ENCODE measurements at regions not wholly inside any gene's neighbourhood (a gene's known extent, or its start where the extent isn't known, plus 50 kb on each side); places are given as distances from the start of the nearest gene placed in this dataset.
A peak's percentile ranks its signal among the peaks of the same experiment; 100 is the strongest.
"Not testable (repeated sequence)": the region's sequence is repeated elsewhere in the genome, so short reads cannot be mapped to it uniquely, and the experiment has no call there.

DNA sequence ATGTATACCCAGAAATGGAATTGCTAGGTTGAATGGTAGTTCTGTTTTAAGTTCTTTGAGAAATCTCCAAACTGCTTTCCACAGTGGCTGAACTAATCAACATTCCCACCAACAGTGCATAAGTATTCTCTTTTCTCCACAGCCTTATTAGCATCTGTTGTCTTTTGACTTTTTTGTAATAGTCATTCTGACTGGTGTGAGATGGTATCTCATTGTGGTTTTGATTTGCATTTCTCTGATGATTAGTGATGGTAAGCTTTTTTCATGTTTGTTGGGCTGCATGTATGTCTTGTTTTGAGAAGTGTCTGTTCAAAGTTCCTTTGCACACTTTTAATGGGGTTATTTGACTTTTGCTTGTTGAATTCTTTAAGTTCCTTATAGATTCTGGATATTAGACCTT lies 52.4 kb upstream of the EHHADH start:
- not testable (repeated sequence) for DNase-seq (ENCODE audit: low read depth)

DNA sequence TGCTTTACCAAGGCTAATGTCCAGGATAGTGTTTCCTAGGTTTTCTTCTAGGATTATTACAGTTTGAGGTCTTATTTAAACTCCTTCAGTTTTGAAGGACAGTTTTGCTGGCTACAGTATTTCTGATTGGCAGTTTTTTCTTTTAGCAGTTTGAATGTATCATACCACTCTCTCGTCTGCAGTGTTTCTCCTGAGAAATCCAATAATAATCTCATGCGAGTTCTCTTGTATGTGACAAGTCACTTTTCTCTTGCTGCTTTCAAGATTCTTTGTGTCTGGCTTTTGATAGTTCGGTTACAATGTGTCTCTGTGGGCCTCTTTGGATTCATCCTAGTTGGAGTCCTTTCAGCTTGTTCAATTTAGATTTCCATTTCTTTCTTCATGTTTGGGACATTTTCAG lies 53.0 kb upstream of the EHHADH start:
- H3K4me3 ChIP-seq (ENCODE audit: low read depth, low read length) = no peak overlapping the region
- TF ChIP-seq, protein P1, sequence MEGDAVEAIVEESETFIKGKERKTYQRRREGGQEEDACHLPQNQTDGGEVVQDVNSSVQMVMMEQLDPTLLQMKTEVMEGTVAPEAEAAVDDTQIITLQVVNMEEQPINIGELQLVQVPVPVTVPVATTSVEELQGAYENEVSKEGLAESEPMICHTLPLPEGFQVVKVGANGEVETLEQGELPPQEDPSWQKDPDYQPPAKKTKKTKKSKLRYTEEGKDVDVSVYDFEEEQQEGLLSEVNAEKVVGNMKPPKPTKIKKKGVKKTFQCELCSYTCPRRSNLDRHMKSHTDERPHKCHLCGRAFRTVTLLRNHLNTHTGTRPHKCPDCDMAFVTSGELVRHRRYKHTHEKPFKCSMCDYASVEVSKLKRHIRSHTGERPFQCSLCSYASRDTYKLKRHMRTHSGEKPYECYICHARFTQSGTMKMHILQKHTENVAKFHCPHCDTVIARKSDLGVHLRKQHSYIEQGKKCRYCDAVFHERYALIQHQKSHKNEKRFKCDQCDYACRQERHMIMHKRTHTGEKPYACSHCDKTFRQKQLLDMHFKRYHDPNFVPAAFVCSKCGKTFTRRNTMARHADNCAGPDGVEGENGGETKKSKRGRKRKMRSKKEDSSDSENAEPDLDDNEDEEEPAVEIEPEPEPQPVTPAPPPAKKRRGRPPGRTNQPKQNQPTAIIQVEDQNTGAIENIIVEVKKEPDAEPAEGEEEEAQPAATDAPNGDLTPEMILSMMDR (conservative IDR thresholded peaks at IDR 0.05; ENCODE audit: low read depth, low read length) = no peak
- no peak for DNase-seq (ENCODE audit: low read depth)

More for the DNA sequence above, 52.4 kb upstream of the EHHADH start:
- not testable (repeated sequence) for H3K4me3 ChIP-seq (ENCODE audit: low read depth, low read length)

DNA sequence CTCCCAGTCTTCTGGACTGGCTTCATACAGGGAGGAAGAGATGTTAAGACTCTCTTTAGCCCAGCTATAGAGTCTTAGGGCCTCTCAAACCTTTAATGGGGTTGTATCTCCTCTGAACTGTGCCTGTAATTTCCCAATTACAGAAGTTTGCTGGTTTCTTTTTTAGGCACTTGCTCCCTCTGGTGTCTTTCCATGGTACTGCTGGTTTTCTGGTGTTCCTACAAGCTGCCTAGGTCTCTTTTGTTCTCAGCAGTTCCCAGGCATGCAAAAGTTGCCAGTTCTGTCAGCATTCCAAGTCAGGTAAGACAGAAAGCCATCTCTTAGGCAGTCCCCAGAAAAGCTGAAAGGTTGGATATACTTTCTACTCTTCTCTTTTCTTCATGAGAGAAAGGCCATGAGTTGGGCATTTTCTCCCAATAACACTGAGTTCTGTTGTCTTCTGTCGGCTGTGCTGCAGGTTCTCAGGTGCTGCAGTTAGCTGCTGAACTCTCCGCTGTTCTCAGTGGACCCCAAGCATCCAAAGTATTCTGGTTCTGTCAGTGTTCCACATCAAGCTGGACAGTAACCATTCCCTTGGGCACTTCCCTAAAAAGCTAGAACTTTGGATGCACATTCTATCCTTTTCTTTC lies 54.4 kb upstream of the EHHADH start:
- TF ChIP-seq, protein P1 (conservative IDR thresholded peaks at IDR 0.05; ENCODE audit: low read depth, low read length) = peak; percentile 87
- DNase-seq (ENCODE audit: low read depth) = peak; percentile 84
- H3K4me3 ChIP-seq (ENCODE audit: low read depth, low read length) = no peak overlapping the region

DNA sequence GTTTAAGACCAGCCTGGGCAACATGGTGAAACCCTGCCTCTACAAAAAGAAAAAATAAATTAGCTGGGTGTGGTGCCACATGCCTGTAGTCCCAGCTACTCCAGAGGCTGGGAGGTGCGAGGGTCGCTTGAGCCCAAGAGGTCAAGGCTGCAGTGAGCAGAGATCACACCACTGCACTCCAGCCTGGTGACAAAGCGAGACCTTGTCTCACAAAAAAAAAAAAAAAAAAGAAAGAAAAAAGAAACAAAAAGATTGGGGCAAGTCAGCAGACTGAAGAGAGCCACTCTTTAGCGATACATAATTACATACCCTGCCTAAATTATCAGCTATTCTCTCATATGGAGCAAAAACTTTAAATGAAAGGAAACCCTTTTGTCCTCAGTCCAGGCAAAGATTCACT lies 53.6 kb upstream of the MAP3K13 start:
- no peak overlapping the region for H3K4me3 ChIP-seq (ENCODE audit: low read depth, low read length)
- TF ChIP-seq, protein P1 (conservative IDR thresholded peaks at IDR 0.05; ENCODE audit: low read depth, low read length) = no peak
- no peak for DNase-seq (ENCODE audit: low read depth)

DNA sequence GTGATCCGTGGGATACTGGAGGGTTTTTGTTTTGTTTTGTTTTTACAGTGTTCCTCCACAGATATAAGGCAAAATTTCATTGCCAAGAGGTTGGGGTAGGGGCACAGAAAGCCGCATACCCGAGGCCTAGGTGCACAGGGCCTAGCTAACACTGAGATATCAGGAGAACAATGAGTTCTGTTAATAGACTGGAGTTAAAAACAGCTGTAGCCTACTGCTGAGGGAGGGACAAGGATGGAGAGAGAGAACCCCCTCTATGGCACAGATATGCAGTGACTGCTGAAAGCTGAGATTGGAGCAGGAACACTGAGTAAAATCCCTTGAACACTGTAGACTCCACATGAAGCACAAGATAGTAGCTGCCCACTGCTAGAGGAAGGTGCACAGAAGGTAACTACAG lies 53.1 kb upstream of the MAP3K13 start:
- H3K4me3 ChIP-seq (ENCODE audit: low read depth, low read length) = no peak overlapping the region
- TF ChIP-seq, protein P1 (conservative IDR thresholded peaks at IDR 0.05; ENCODE audit: low read depth, low read length) = no peak
- DNase-seq (ENCODE audit: low read depth) = no peak

DNA sequence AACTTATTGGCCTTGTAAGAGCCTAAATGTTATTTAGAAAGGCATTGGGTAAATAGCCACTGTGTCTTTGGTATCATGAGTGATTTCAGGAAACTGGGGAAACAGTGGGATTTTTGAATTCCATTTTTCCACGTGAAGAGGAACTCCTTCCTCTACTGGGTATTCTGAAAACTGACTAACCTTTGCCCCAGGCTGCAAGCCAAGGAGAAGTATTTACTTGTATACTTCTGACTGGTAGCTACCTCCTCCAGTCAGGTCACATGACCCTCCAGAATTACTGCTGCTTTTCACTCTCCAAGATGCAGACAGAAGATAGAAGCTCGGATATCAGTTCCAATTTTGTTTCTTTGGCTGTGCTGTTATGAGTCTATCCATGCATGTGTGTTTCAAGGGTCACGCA lies 50.9 kb upstream of the MAP3K13 start:
- DNase-seq (ENCODE audit: low read depth) = no peak
- no peak overlapping the region for H3K4me3 ChIP-seq (ENCODE audit: low read depth, low read length)
- TF ChIP-seq, protein P1 (conservative IDR thresholded peaks at IDR 0.05; ENCODE audit: low read depth, low read length) = no peak

All from choroid plexus epithelial cell (primary cell).